Cardiac septum (tissue), 1 donor: ENCODE measurements at regions not wholly inside any gene's neighbourhood (a gene's known extent, or its start where the extent isn't known, plus 50 kb on each side); places are given as distances from the start of the nearest gene placed in this dataset.

Source experiments
- DNase-seq: peaks from one replicate; pipeline ENCODE4 v3.0.0-alpha.2; 2020; ENCODE audit warnings: low spot score
- intact Hi-C: fragments of 100-400 bp; cut with DNase I; formaldehyde crosslinking; loops from one replicate; pipeline ENCODE4 v1.14.0; 2022
- donor health status: DM: no; HTN: no; CAD: no.

DNA sequence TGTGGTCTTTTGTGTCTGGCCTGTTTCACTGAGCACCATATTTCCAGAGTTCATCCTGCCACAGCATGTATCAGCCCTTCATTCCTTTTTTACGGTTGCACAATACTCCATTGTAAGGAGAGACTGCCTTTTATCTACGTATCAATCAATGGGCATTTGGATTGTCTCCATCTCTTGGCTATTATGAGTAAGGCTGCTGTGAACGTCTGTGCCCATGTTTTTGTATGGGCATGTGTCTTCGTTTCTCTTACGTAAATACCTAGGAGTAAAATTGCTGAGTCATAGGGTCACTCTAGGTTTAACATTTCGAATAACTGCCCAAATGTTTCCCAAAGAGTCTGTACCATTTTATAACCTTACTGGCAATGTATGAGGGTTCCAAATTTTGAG is 202.8 kb upstream of the FOXF1 start:
- intact Hi-C loops, result no loop called here
- DNase-seq, result no peak

DNA sequence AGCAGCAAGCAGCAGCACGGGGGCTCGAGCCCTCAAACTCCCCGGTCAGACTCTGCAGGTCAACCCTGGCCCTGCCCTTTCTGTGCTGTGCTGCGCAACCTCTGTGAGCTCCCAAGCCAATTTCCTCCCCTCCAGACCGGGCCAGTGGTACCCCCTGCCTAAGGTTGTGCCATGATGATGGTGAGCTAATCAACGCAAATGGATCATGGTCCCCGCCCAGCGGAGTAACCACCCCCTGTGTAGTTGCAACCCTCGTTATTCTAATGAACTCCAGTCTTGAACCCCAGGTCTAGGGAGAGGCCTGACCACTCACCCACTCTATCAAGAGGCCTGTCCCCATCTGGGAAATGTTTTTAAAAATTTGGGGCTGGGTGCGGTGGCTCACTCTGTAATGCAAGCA is 201.8 kb upstream of the FOXF1 start:
- no peak for DNase-seq
- intact Hi-C loops, result no loop called here

DNA sequence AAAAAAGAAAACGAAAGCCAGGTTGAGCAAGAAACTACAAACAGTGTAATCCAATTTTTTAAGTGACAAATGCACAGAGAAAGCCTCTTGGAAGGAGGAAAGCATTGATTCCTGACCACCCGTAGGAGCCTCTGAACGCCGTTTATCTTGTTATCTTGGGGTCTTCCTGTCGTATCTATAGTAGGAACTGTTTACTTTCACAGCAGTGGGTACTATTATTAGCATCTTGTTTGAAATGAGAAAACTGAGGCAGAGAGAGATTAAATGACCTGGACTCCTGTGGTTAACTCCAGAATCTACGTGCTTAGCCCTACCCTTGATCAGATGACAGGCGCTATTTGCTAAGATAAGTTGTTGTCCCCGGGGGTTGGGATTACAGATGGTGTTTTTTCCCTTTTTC is 196.7 kb upstream of the FOXF1 start:
- intact Hi-C loops, result no loop called here
- DNase-seq, result no peak

DNA sequence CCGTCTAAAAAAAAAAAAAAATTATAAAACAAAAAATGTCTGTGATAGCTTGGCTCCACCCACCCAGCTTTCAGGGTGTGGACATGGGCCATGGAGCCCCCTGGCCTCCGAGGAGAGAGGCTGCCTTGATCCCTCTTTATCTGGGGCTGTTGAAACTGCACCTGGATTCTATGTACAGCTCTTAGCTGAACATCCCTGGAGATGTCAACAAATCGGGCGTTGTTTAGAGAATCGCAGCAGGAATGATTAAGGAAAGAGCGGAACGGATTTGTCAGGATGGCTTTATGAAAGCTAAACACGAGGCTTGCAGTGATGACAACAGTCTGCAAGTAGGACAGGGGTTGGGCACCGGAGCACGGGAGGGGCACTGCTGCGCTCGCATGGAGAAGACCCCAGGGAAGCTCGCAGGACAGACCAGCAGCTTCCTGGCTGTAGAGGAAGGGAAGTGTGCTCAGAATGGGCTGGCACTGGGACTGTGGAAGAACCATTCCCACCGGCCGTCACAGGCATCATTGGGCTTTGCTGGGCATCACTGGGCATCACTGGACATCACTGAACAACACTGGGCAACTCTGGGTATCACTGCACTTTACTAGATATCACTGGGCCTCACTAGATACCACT is 195.8 kb upstream of the FOXF1 start:
- intact Hi-C loops, result no loop called here
- no peak for DNase-seq

DNA sequence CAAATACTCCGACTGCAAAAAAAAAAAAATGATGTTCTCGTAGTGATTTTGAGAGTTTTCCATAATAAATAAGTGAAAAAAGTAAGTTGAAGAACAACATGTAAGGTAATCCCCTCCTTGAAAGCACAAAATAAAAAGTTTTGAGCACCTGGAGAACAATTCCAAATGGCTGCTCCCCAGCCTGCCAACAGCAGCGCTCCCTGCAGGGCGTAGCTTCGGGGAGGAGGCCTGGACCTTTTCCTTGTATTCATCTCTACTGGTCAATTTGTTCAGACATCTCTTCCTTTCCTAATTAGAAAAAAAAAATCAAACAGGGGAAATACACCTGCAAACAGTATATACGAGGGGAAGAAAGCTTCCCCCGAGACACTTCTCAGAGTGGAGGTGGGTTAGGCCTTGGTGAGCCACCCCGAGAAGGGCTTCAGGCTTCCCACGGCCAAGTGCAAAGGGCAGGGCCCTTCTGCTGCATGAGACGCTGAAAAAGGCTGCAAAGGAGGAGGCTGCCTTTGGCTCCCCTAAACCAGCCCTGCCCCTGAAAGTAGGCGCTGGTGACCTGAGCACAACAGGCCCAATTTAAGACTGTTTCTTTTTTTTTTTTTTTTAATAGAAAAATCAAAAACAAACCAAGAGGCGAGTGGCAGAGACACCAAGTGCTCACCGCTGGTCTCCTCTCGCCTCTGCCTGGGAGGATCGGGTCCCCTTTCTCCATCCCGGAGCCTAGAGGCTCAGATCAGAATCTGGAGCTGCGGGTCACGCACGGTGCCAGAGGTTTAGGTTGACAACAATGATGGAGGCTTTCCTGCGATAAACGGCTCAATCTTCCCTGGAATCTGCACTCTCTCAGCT is 193.1 kb upstream of the FOXF1 start:
- DNase-seq, result no peak
- intact Hi-C loops, result no loop called here

DNA sequence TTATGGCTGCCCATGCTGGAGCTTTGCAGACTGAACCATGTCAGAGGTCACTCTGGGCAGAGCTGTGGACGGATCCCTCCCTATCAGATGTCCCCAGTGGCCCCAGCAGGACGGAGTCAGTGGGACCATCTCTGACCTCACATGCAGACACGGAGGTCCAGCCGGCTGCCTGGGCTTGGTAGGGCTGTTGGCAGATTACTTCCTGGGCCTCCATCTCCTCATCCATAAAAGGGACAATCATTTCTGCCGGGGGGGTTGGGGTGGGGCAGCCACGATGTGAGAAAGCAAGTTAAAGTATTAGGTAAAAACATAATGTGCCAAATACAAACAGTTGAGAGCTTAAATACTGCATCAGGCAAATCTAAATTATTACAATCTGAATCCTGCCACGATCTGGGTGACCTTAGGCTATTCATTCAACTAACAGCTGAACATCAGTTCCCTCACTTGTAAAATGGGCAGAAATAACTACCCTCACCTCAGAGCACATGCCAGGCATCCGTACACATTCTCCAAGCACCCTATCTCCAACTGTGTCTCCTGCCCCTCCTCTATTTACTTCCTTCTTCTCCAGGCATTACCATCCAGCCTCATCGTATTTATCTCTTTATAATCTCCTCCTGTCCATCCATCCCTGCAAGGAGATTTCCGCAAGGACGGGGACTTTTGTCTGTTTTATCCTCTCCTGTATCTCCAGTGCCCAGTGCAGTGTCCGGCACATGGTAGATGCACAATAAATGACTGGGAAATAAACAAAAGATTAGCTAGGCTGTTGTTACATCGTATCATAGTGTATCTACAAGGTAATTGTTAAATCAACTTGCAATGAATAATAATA is 192.3 kb upstream of the FOXF1 start:
- DNase-seq, result no peak
- intact Hi-C loops, result no loop called here

DNA sequence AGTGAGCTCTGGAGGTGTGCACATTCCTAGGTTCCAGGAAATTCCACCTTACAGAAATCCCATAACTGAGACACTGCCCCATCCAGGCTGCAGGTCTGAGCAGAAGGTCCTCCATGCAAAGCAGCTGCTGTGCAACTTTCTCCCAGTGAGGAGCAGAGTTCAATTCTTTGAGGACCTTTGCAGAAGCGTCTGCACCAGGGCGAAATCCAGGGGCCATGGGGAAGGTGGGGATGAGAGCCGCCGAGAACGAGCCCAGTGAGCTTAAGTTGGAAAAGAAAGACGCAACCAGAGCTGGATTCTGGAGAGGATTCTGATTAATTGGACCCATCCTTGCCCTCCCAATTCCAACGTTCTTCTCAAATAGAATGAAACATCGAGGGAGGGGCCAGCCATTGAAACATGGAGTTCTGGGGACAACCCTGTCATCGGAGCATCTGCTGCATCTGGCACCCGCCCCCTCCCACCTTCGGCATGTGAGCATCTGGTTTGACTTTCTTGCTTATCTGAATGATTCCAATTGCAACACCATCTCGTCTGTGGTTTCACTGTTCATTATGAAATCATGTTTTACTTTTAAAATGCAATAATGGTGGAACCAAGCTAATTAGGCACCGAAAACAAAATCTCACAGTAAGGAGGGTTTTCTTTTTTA is 190.6 kb upstream of the FOXF1 start:
- no peak for DNase-seq
- intact Hi-C loops, result no loop called here

DNA sequence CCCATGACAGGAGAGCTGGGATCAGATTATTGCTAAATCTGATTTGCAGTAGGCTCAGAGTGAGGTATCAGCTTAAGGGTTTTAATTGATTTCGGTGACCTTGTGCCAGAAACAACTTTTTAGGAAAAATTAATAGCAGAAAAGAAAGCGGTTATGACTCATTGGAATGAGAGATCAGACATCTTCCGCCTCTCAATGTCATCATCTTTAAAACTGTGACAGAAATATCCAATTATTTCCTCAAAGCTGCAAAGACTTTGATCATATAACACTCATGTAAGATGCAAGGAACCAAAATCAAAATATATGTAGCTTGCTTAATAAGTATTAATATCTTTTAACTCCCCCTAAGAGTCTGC is 190.1 kb upstream of the FOXF1 start:
- DNase-seq, result no peak
- intact Hi-C loops, result no loop called here

DNA sequence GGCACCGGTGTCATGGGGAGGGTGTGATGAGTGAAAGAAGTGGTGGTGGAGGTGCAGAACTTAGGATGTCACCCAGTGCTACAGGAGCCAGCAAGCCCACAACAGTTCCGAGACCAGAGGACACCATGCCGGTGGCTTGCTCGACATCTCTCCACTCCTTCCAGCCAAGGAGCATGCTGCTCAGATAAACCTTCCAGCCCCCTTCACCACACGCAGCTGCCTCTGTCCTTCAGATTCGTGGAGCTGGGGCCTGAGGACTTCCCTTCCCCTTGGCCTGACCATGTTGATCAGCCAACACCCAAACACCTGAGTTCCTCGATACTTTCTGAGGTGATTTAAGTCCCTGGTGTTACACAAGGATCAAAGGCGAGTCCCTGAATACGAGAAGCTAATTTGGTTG is 188.8 kb upstream of the FOXF1 start:
- no peak for DNase-seq

DNA sequence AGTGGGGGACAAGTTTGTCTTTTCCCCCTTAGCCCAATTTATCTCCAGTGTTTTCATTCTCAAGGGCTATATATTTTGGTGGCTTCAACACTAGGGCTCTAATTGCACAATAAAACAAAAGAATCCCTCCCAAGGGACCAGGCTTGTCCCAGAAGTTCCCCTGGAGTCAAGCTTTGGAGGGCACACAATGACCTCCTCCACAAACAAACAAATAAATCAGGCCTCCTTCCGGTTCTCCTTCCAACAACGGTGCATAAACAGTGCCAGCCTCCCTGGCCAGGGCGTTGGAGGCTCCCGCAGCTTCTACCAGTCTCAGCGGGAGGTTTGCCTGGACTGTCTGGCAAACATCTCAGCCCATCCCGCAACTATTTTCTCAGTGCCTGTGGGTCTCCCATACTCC is 188.0 kb upstream of the FOXF1 start:
- intact Hi-C loops, result no loop called here
- DNase-seq, result no peak

More for the DNA sequence above, 188.8 kb upstream of the FOXF1 start:
- intact Hi-C loops, result no loop called here

DNA sequence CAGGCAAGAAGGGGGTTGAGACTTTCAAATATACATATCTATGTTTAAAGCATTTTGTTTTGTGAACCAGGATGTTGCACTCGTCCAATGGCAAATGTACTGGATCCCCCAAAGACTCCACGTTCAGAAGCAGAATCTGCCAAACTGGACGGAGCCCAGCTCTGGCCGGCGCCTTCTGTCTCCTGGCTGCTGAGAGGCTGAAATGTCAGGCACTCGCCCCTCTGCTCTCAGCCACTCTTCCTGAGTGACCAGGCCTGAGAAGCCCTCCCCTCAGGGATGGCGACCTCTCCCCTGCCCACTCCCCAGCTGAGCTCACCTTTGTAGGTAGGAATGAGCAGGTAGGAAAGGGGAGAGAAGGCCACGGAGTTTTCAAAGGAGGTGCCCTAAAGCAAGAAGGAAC is 187.5 kb upstream of the FOXF1 start:
- intact Hi-C loops, result no loop called here
- DNase-seq, result no peak

DNA sequence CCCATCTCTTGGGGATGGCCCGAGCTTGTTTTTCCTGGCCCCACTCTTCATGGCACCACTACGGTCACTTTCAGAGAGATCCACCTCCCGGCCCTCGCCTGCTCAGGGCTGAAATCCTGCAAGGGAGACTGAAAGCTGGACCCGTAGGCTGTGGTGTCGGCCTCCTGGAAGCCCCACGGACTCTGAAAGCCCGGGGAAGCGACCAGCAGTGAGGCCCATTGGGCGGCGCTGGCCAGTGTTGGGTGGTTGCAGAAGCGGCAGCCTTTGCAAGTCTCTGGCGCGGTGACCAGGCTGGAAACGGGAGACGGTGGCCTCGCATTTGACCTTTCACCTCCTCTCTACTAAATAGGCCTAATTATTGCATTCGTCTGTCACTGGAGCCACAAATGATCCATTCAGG is 186.0 kb upstream of the FOXF1 start:
- intact Hi-C loops, result no loop called here
- no peak for DNase-seq

DNA sequence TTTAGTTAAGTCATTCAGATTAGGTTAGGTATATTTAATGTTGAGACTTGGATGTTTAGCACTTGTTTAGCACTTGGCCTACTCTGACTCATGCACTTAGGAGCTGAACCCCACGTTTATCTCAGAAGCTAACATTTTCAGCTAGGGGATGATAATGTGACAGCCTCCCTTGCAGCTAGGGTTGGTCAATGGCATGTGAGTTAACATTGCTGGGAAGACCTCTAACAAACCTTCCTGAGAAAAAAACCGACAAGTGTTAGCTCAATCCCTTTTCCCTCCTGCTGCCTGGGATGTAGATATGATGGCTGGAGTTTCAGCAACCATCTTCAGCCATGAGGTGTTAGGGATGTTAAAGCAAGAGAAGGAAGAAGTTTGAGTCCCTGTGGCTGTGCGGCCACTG is 185.0 kb upstream of the FOXF1 start:
- intact Hi-C loops, result no loop called here
- DNase-seq, result no peak

DNA sequence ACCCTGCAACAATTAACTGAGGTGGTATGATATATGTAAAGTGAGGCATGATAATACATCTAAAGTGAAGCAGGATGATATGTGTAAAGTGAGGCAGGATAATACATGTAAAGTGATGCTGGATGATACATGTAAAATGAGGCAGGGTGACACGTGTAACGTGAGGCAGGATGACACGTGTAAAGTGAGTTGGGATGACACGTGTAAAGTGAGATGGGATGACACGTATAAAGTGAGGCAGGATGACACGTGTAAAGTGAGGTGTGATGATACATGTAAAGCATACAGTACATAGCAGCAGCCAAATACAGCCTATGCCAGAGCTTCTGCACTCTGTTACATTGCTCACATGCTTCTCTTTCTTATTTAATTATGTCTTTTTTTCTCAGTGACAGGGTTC is 184.4 kb upstream of the FOXF1 start:
- no peak for DNase-seq
- intact Hi-C loops, result no loop called here

DNA sequence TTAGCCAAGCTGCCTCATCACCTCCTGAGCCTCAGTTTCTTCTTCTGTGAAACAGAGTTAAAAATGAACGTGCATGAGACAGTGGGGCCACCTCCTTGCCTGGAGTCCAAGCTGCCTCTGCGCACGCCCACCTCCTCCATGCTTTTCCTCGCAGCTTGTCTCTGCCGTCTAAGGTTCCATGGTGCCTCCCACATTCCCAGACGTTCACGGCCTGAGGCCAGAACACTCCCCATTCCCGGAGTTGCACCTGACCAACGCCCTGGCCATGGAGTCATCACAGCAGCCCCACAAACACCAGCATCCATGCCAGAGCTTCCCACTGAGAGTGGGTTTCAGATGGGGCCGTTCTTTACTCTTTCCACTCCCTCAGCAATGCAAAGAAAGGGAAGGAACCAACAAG is 183.0 kb upstream of the FOXF1 start:
- DNase-seq, result no peak
- intact Hi-C loops, result no loop called here

DNA sequence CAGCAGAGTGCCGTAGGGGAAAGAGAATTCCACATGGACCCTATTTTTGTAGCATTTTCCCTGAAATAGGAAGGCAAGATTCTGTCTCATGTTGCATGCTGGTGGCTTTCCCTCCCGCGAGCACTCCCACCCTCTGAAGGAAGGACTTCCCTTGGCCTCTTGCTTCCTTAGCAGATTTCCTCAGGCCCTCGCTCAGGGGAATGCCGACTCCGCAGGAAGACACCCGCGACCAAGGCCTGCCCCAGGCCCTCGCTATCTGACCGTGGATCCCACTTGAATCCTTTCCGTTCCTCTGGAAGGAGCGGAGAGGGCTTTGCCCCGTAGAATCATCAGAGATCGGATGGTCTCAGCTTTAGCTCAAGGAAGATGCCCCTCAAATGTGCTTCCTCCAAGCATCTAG is 179.4 kb upstream of the FOXF1 start:
- intact Hi-C loops, result no loop called here
- no peak for DNase-seq

DNA sequence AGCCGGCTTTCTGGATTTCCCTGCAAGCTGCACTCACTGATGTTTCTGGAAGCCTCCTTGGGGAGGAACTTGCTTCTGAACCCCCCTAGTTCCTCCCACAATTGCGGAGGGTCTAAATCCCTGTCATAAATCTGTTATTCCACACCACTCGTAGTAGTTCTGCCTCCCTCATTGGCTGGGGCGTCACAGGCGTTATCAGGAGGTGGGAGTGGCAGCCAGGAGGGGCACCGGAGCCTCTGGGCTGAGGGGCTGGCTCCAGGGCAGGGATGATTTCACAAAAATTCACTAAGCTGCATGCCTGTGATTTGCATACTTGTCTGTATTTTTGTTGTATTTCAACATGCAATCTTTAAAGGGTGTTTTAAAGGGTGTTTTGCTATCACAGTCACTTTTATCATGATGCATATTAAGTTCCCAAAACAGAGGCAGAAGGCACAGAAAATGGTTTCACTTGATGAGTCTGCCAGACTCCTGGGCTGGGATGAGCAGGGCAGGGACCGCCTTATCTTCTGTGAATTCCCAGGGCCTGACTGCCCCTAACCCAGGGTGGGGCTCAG is 176.2 kb upstream of the FOXF1 start:
- no peak for DNase-seq
- intact Hi-C loops, result no loop called here

DNA sequence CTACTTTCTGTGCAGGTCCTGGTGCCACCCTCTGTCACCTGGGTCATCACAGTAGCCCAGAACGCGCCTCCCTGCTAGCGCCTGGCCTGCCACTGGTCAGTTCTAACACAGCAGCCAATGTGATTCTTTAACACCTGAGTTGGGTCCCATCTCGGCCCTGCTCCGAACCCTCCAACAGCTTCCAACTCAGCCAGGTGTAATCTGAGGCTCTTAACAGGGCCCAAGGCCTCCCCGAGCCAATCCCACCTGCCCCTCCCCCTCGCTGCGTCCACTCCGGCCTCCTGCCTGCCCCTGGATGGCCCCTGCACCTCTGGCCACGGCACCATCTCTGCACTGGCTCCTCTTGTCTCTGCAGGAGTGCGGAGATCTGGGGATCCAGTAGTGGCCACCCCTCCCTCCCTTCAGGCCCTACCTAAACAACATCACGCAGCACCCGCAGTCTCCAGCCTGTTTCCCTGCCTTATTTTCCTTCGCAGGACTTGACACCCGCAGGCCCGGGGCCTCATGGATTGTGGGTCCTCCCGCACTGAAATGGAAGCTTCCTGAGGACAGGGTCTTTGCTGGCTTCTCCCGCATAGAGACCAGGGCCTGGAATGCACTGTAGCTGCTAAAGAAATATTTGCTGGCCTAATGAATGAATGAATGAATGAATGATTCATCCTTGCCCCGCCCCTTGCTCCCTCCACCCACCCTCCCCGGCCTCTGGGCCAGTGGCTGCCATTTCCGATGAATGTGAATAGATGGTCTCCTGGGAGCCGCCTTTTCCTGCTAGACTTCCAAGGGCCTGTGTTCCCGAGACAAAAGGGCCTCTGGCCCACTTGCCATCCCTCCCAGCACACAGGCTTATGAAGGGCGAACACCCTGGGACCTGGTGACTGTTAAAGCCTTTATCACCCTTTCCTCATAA is 174.8 kb upstream of the FOXF1 start:
- intact Hi-C loops, result no loop called here
- no peak for DNase-seq

DNA sequence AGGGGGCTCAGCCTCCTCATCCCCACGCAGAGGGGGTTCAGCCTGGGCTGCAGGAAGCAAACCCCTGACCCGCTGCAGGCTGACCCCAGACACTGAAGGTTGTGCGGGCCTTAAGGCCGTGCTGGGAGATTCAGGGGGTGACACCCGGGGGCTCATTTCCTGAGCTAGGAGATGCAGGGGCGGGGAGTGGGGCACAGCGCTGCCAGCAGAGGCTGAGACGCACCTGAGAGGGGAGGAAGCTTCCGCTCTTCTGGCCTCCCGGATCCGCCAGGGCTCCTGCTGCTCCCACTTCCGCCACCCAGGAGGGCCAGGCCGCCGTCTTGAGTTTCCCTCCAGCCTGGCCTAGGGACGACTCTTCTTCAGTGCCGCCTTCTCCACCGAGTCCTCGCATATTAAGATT is 173.2 kb upstream of the FOXF1 start:
- intact Hi-C loops, result no loop called here
- DNase-seq, result no peak
